DND-41 (cell line): ENCODE measurements at regions not wholly inside any gene's neighbourhood (a gene's known extent, or its start where the extent isn't known, plus 50 kb on each side); places are given as distances from the start of the nearest gene placed in this dataset.

Experiments used
- ATAC-seq: fragments of 200-7000 bp; cut with Tn5 transposase; 3 replicates; pipeline ENCODE4 v1.9.1; 2021; ENCODE audit warnings: low read depth; ENCODE audit not compliant: insufficient read depth
- DNase-seq: peaks from one replicate; pipeline ENCODE4 v3.0.0-alpha.2; 2020
- H2AFZ ChIP-seq: 2 replicates; pipeline ENCODE4 v1.6.0; 2012; ENCODE audit warnings: low read depth, low read length
- H3K27ac ChIP-seq: 2 replicates; pipeline ENCODE4 v1.5.1; 2012; ENCODE audit warnings: low read length, inconsistent platforms
- H3K27me3 ChIP-seq: fragments of 200-600 bp; sonication (generic); 2 replicates; pipeline ENCODE4 v1.6.0; 2012; ENCODE audit warnings: low read length, mild to moderate bottlenecking, inconsistent platforms; ENCODE audit not compliant: insufficient read depth, poor library complexity
- H3K36me3 ChIP-seq: 2 replicates; pipeline ENCODE4 v1.5.1; 2012; ENCODE audit warnings: low read length, inconsistent platforms; ENCODE audit not compliant: insufficient read depth
- H3K4me1 ChIP-seq: 2 replicates; pipeline ENCODE4 v1.5.1; 2012; ENCODE audit warnings: mild to moderate bottlenecking, low read length; ENCODE audit not compliant: insufficient read depth
- H3K4me2 ChIP-seq: 2 replicates; pipeline ENCODE4 v1.6.0; 2012; ENCODE audit warnings: mild to moderate bottlenecking, moderate library complexity, low read length, inconsistent platforms; ENCODE audit not compliant: insufficient read depth
- H3K4me3 ChIP-seq, 2 experiments: fragments of 200-600 bp in 1 of 2; shearing (Covaris generic) in 1 of 2; 2 replicates each; pipeline ENCODE4 v1.5.1; 2012 to 2016; ENCODE audit warnings: inconsistent platforms in 2 of 2, low read length in 2 of 2, mild to moderate bottlenecking in 2 of 2, low read depth in 1 of 2, moderate library complexity in 1 of 2
- H3K79me2 ChIP-seq: 2 replicates; pipeline ENCODE4 v1.6.0; 2012; ENCODE audit warnings: low read length, inconsistent platforms; ENCODE audit not compliant: insufficient read depth
- H3K9ac ChIP-seq: 2 replicates; pipeline ENCODE4 v1.6.0; 2012; ENCODE audit warnings: low read depth, mild to moderate bottlenecking, inconsistent platforms, low read length, moderate library complexity
- H3K9me3 ChIP-seq: 2 replicates; pipeline ENCODE4 v1.5.1; 2012; ENCODE audit warnings: low read length, moderate library complexity, mild to moderate bottlenecking, inconsistent platforms; ENCODE audit not compliant: insufficient read depth, severe bottlenecking
- H4K20me1 ChIP-seq: 2 replicates; pipeline ENCODE4 v1.6.0; 2012; ENCODE audit warnings: low read length; ENCODE audit not compliant: insufficient read depth
- CTCF ChIP-seq: IDR thresholded peaks from 2 replicates; pipeline ENCODE4 v1.5.1; 2012; ENCODE audit warnings: borderline replicate concordance, low read length, moderate library complexity, mild to moderate bottlenecking; ENCODE audit not compliant: poor library complexity, severe bottlenecking; ENCODE audit errors: extremely low read depth
- EZH2 ChIP-seq: IDR thresholded peaks from 3 replicates; pipeline ENCODE4 v1.6.1; 2012; ENCODE audit warnings: borderline replicate concordance, low read depth, mild to moderate bottlenecking, moderate library complexity, low read length, inconsistent platforms; ENCODE audit not compliant: severe bottlenecking

- Histone ChIP-seq H2AFZ (no peak overlapping the region), H3K4me1 (peaks cover 15% of the 10 kb centered on the region), H3K27me3 (no peaks in the 10 kb centered on the region), H3K79me2 (no peaks in the 10 kb centered on the region), H3K9me3 (no peaks in the 10 kb centered on the region), H4K20me1 (no peaks in the 10 kb centered on the region), H3K4me2 (no peak overlapping the region), H3K27ac (no peak overlapping the region), H3K9ac (no peak overlapping the region), H3K36me3 (no peaks in the 10 kb centered on the region), H3K4me3 (no peak overlapping the region)
- DNase-seq (no peak), ATAC-seq (no peak)
- TF ChIP-seq EZH2 (no peak), CTCF (no peak)
Measured at GRCh38 chr6:90687775-90688380, 101.0 kb upstream of the MAP3K7 start.

DNA sequence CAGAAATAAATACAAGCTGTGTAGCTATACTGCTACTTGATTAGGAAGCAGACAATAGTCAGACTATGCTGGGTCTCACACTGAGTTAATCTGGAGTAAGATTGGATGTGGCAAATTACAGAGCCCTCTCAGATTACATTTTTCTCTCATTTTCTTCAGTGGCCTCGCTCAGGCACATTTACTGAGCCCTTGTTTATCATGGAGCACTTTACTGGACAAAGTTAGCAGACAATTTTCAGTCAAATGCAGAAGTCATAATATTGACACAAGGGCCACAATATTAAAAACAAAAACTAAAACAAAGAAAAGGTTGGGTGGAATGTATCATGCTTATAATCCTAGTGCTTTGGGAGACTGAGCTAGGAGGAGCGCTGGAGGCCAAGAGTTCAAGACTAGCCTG is 95.0 kb upstream of the MAP3K7 start:
- Histone ChIP-seq H3K27me3 (no peaks in the 10 kb centered on the region), H3K27ac (no peak overlapping the region), H2AFZ (no peak overlapping the region), H3K4me3 (no peak overlapping the region), H3K4me1 (no peaks in the 10 kb centered on the region), H4K20me1 (no peaks in the 10 kb centered on the region), H3K79me2 (no peaks in the 10 kb centered on the region), H3K9me3 (no peaks in the 10 kb centered on the region), H3K36me3 (no peaks in the 10 kb centered on the region), H3K9ac (no peak overlapping the region), H3K4me2 (no peak overlapping the region)
- ATAC-seq (no peak), DNase-seq (no peak)
- no peak for TF ChIP-seq EZH2
- no peak for TF ChIP-seq CTCF

GRCh38 chr6:90678049-90678779 is 91.3 kb upstream of the MAP3K7 start:
- no peak for ATAC-seq
- no peaks in the 10 kb centered on the region for H3K4me1 ChIP-seq
- H3K36me3 ChIP-seq = no peaks in the 10 kb centered on the region
- H3K9me3 ChIP-seq = no peaks in the 10 kb centered on the region
- no peaks in the 10 kb centered on the region for H3K79me2 ChIP-seq
- H3K27me3 ChIP-seq = no peaks in the 10 kb centered on the region
- TF ChIP-seq CTCF = no peak
- TF ChIP-seq EZH2 = no peak
- no peak overlapping the region for H3K9ac ChIP-seq
- H3K27ac ChIP-seq = no peak overlapping the region
- no peak overlapping the region for H3K4me3 ChIP-seq
- H2AFZ ChIP-seq = no peak overlapping the region
- H4K20me1 ChIP-seq = no peaks in the 10 kb centered on the region
- no peak for DNase-seq
- no peak overlapping the region for H3K4me2 ChIP-seq
